MM.1S (cell line): ENCODE measurements at regions not wholly inside any gene's neighbourhood (a gene's known extent, or its start where the extent isn't known, plus 50 kb on each side); places are given as distances from the start of the nearest gene placed in this dataset.

Experiments used
- DNase-seq: peaks from one replicate; pipeline ENCODE4 v3.0.0-alpha.2; 2015
- H2AFZ ChIP-seq: fragments of 300-600 bp; sonication (generic); 2 replicates; pipeline ENCODE4 v1.6.0; 2016; ENCODE audit warnings: antibody characterized with exemption, low read length
- H3F3A ChIP-seq: fragments of 300-600 bp; sonication (generic); 2 replicates; pipeline ENCODE4 v1.6.1; 2016; ENCODE audit warnings: mild to moderate bottlenecking, antibody characterized with exemption, low read length, moderate library complexity, mixed read lengths; ENCODE audit not compliant: insufficient read depth
- H3K27ac ChIP-seq: fragments of 300-600 bp; sonication (generic); 2 replicates; pipeline ENCODE4 v1.5.1; 2016; ENCODE audit warnings: mild to moderate bottlenecking, low read length
- H3K27me3 ChIP-seq: fragments of 300-600 bp; sonication (generic); replicated peaks from 2 replicates; pipeline ENCODE4 v1.6.0; 2016; ENCODE audit warnings: low read length; ENCODE audit not compliant: insufficient read depth
- H3K36me3 ChIP-seq: fragments of 300-600 bp; sonication (generic); replicated peaks from 2 replicates; pipeline ENCODE4 v1.6.1; 2016; ENCODE audit warnings: mild to moderate bottlenecking, low read length, mixed read lengths; ENCODE audit not compliant: insufficient read depth
- H3K4me1 ChIP-seq: fragments of 300-600 bp; sonication (generic); 2 replicates; pipeline ENCODE4 v1.6.1; 2016; ENCODE audit warnings: low read length, mixed read lengths
- H3K4me2 ChIP-seq: fragments of 300-600 bp; sonication (generic); 2 replicates; pipeline ENCODE4 v1.6.0; 2016; ENCODE audit warnings: low read depth, low read length
- H3K4me3 ChIP-seq: fragments of 300-600 bp; sonication (generic); 2 replicates; pipeline ENCODE4 v1.5.1; 2016; ENCODE audit warnings: low read length, mixed read lengths
- H3K79me2 ChIP-seq: fragments of 300-600 bp; sonication (generic); 2 replicates; pipeline ENCODE4 v1.6.1; 2016; ENCODE audit warnings: mixed run types, low read length, mixed read lengths
- H3K9ac ChIP-seq: fragments of 300-600 bp; sonication (generic); 2 replicates; pipeline ENCODE4 v1.6.1; 2016; ENCODE audit warnings: low read length, mixed read lengths
- H3K9me2 ChIP-seq: fragments of 300-600 bp; sonication (generic); replicated peaks from 2 replicates; pipeline ENCODE4 v1.6.1; 2016; ENCODE audit warnings: mild to moderate bottlenecking, low read length, mixed read lengths; ENCODE audit not compliant: insufficient read depth
- H3K9me3 ChIP-seq: fragments of 300-600 bp; sonication (generic); replicated peaks from 2 replicates; pipeline ENCODE4 v1.6.1; 2016; ENCODE audit warnings: mild to moderate bottlenecking, low read length, mixed read lengths; ENCODE audit not compliant: insufficient read depth
- H4K20me1 ChIP-seq: fragments of 300-600 bp; sonication (generic); 2 replicates; pipeline ENCODE4 v1.6.1; 2016; ENCODE audit warnings: mild to moderate bottlenecking, low read length, moderate library complexity, mixed read lengths; ENCODE audit not compliant: insufficient read depth
- CTCF ChIP-seq: fragments of 300-600 bp; sonication (generic); IDR thresholded peaks from 2 replicates; pipeline ENCODE4 v1.5.1; 2016; ENCODE audit warnings: antibody characterized with exemption, low read length, mixed read lengths
- EZH2 ChIP-seq: fragments of 300-600 bp; sonication (generic); optimal IDR thresholded peaks from 2 replicates; pipeline ENCODE3; 2017; ENCODE audit warnings: low read depth, mild to moderate bottlenecking, antibody characterized with exemption, low read length, mixed read lengths
- EZH2phosphoT487 ChIP-seq: fragments of 300-600 bp; sonication (generic); IDR thresholded peaks from 2 replicates; pipeline ENCODE4 v1.6.1; 2018; ENCODE audit warnings: antibody characterized with exemption, low read length

DNA sequence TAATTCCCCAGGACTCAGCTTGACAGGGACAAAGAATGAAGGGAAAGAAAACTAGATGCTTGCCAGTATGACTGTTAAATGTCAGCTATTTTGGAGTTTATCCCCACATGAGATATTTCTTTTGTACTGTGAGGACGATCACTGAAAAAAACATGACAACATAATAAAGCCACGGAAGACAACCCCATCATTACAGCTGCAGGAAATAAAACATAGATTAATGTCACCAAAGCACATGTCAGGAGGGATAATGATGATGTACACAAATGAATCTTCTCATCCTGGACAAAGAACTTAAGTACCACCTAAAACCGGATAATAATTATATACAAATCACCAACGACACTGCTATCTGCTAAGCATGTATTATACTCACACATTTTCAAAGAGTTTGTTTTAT is 84.6 kb upstream of the GRIP1 start:
- no peak for DNase-seq
- no peaks in the 10 kb centered on the region for H4K20me1 ChIP-seq
- H3K27me3 ChIP-seq, result no peaks in the 10 kb centered on the region
- no peak overlapping the region for H2AFZ ChIP-seq
- H3K9me3 ChIP-seq, result no peaks in the 10 kb centered on the region
- H3K9ac ChIP-seq, result no peak overlapping the region
- no peak overlapping the region for H3K4me2 ChIP-seq
- no peaks in the 10 kb centered on the region for H3F3A ChIP-seq
- H3K4me3 ChIP-seq, result no peak overlapping the region
- TF ChIP-seq EZH2 (no peak), EZH2phosphoT487 (no peak), CTCF (no peak)
- no peaks in the 10 kb centered on the region for H3K36me3 ChIP-seq
- no peaks in the 10 kb centered on the region for H3K4me1 ChIP-seq
- no peaks in the 10 kb centered on the region for H3K79me2 ChIP-seq
- no peak overlapping the region for H3K27ac ChIP-seq
- no peaks in the 10 kb centered on the region for H3K9me2 ChIP-seq

DNA sequence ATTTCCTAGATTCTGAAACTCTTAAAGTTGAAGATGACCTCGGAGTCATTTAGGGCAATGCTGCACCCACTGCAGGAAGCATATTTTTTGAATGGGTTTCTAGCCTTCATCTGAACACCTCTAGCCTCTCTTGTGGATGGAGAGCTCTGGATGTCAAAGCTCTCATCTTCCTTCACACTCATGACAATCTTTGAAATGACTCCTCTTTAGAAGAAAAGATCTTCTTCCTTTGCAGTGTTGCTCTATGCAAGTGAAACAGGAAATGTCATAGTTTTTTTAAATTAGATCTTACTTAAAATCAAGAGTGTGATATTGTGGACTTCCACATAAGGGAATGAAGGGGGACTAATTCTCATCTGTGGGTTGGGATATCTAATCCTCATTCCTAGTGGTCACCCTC is 86.3 kb upstream of the GRIP1 start:
- TF ChIP-seq CTCF (no peak), EZH2phosphoT487 (no peak), EZH2 (no peak)
- no peaks in the 10 kb centered on the region for H3K9me2 ChIP-seq
- H3K4me2 ChIP-seq, result no peak overlapping the region

GRCh38 chr12:66767536-66767935 is 88.7 kb upstream of the GRIP1 start:
- Histone ChIP-seq H3K4me2 (no peak overlapping the region), H3K9ac (no peak overlapping the region), H3K4me1 (no peaks in the 10 kb centered on the region), H3K27ac (no peak overlapping the region), H2AFZ (no peak overlapping the region), H3F3A (no peaks in the 10 kb centered on the region), H3K4me3 (no peak overlapping the region), H3K36me3 (no peaks in the 10 kb centered on the region), H3K9me2 (no peaks in the 10 kb centered on the region), H3K9me3 (no peaks in the 10 kb centered on the region), H3K27me3 (no peaks in the 10 kb centered on the region), H4K20me1 (no peaks in the 10 kb centered on the region), H3K79me2 (no peaks in the 10 kb centered on the region)
- no peak for DNase-seq
- TF ChIP-seq CTCF (no peak), EZH2phosphoT487 (no peak), EZH2 (no peak)

More for the DNA sequence above, 86.3 kb upstream of the GRIP1 start:
- Histone ChIP-seq H3K9me3 (no peaks in the 10 kb centered on the region), H3F3A (no peaks in the 10 kb centered on the region), H3K4me3 (no peak overlapping the region), H3K79me2 (no peaks in the 10 kb centered on the region), H3K4me1 (no peaks in the 10 kb centered on the region), H2AFZ (no peak overlapping the region), H4K20me1 (no peaks in the 10 kb centered on the region), H3K9ac (no peak overlapping the region), H3K27ac (no peak overlapping the region), H3K27me3 (no peaks in the 10 kb centered on the region), H3K36me3 (no peaks in the 10 kb centered on the region)
- DNase-seq, result no peak
